A673 (cell line): ENCODE measurements at regions not wholly inside any gene's neighbourhood (a gene's known extent, or its start where the extent isn't known, plus 50 kb on each side); places are given as distances from the start of the nearest gene placed in this dataset.
"Not testable (repeated sequence)": the region's sequence is repeated elsewhere in the genome, so short reads cannot be mapped to it uniquely, and the experiment has no call there.

Source experiments
- BruUV-seq: library from RNA; stranded (reverse); fragments of 400-500 nt; replicated peaks from 2 replicates; lab custom pipeline; 2021; lab: Mats Ljungman, UMichigan
- CTCF ChIA-PET: fragments of 300-600 bp; sonication (Branson Sonifier 250); formaldehyde crosslinking; loops from one replicate; lab custom pipeline; 2022; ENCODE audit warnings: antibody characterized with exemption; lab: Charles Lee
- POLR2A ChIA-PET: fragments of 300-600 bp; sonication (Branson Sonifier 250); formaldehyde crosslinking; loops from one replicate; lab custom pipeline; 2022; ENCODE audit warnings: antibody characterized with exemption; ENCODE audit not compliant: low non-redundant PET; lab: Charles Lee
- DNase-seq: peaks from one replicate; pipeline ENCODE4 v3.0.0-alpha.2; 2015; ENCODE audit warnings: low spot score
- H3K27ac ChIP-seq: fragments of 200-600 bp; sonication (generic); 2 replicates; pipeline ENCODE4 v1.5.1; 2016; ENCODE audit warnings: mixed run types, low read depth, mild to moderate bottlenecking, mixed read lengths, antibody characterized with exemption, low read length; ENCODE audit not compliant: poor library complexity, severe bottlenecking
- H3K27me3 ChIP-seq: fragments of 200-600 bp; sonication (generic); replicated peaks from 2 replicates; pipeline ENCODE4 v1.6.1; 2017; ENCODE audit warnings: mixed run types, low read depth, mild to moderate bottlenecking, mixed read lengths, antibody characterized with exemption, low read length; ENCODE audit not compliant: insufficient read depth, poor library complexity
- H3K36me3 ChIP-seq: fragments of 200-600 bp; sonication (generic); 2 replicates; pipeline ENCODE4 v1.6.1; 2016; ENCODE audit warnings: mixed run types, mild to moderate bottlenecking, mixed read lengths, antibody characterized with exemption, low read length; ENCODE audit not compliant: insufficient read depth, poor library complexity, severe bottlenecking
- H3K4me1 ChIP-seq: fragments of 200-600 bp; sonication (generic); 2 replicates; pipeline ENCODE4 v1.6.1; 2017; ENCODE audit warnings: mixed run types, mild to moderate bottlenecking, mixed read lengths, antibody characterized with exemption, low read length; ENCODE audit not compliant: insufficient read depth, poor library complexity, severe bottlenecking
- H3K4me3 ChIP-seq: fragments of 200-600 bp; sonication (generic); 2 replicates; pipeline ENCODE4 v1.5.1; 2016; ENCODE audit warnings: low read depth, mixed run types, mild to moderate bottlenecking, mixed read lengths, low read length; ENCODE audit not compliant: poor library complexity, severe bottlenecking
- H3K9me3 ChIP-seq: fragments of 200-600 bp; sonication (generic); 2 replicates; pipeline ENCODE4 v1.6.1; 2016; ENCODE audit warnings: mixed run types, low read depth, mild to moderate bottlenecking, mixed read lengths, antibody characterized with exemption, low read length; ENCODE audit not compliant: poor library complexity, severe bottlenecking
- CTCF ChIP-seq: fragments of 300-800, 200-600 bp; sonication (generic); conservative IDR thresholded peaks from 2 replicates; pipeline ENCODE4 v1.5.1; 2017; ENCODE audit warnings: low read depth, mild to moderate bottlenecking, antibody characterized with exemption, low read length, moderate library complexity, mixed read lengths
- EZH2 ChIP-seq: fragments of 200-600 bp; sonication (generic); IDR thresholded peaks from 2 replicates; pipeline ENCODE4 v1.6.1; 2017; ENCODE audit warnings: borderline replicate concordance, low read depth, mild to moderate bottlenecking, mixed read lengths, antibody characterized with exemption, low read length; ENCODE audit not compliant: poor library complexity, severe bottlenecking
- intact Hi-C: fragments of 100-400 bp; cut with micrococcal nuclease; formaldehyde crosslinking; loops from one replicate; pipeline ENCODE4 v1.10.0; 2022; ENCODE audit not compliant: unreplicated experiment

GRCh38 chr9:78112406-78112805 lies 80.8 kb upstream of the GNAQ start:
- Histone ChIP-seq H3K36me3 (no peaks in the 10 kb centered on the region), H3K27me3 (no peaks in the 10 kb centered on the region), H3K4me3 (no peak overlapping the region), H3K9me3 (no peaks in the 10 kb centered on the region), H3K4me1 (no peaks in the 10 kb centered on the region), H3K27ac (no peak overlapping the region)
- POLR2A ChIA-PET = no interaction called here
- TF ChIP-seq CTCF (no peak), EZH2 (no peak)
- no TSS peak for BruUV-seq
- CTCF ChIA-PET = no interaction called here
- DNase-seq = no peak
- intact Hi-C loops = loop anchor here (10.0 kb wide), 1 partner anchor 818 kb away; no protein-coding TSS in a partner anchor

- no peaks in the 10 kb centered on the region for H3K9me3 ChIP-seq
- no peaks in the 10 kb centered on the region for H3K36me3 ChIP-seq
- BruUV-seq = no TSS peak
- DNase-seq = no peak
- H3K27ac ChIP-seq = no peak overlapping the region
- ChIA-PET POLR2A (no interaction called here), CTCF (no interaction called here)
- TF ChIP-seq EZH2 (no peak), CTCF (no peak)
- no peaks in the 10 kb centered on the region for H3K27me3 ChIP-seq
- H3K4me3 ChIP-seq = no peak overlapping the region
- H3K4me1 ChIP-seq = no peaks in the 10 kb centered on the region
- intact Hi-C loops = loop anchor here (10.0 kb wide), 1 partner anchor 817 kb away; no protein-coding TSS in a partner anchor
These were observed 80.4 kb upstream of the GNAQ start for GRCh38 chr9:78112004-78112403.

DNA sequence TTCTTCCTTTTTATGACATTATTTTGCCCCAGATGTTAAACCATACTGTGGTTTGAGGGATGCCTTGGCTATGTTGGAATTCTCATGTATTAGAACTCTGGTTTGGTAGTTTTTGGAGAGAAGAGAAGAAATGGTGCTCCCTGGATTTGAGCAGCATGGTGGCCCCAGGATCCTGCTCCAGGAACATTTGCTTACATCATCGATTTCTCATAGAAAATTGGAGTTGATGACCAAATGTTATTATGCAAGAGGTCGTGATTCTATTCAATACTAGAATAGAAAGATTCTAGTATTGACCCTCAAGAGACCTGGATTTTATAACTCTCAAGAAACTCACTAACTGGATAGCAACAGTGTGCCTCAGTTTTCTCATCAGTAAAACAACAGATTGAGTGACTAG lies 77.5 kb upstream of the GNAQ start:
- Histone ChIP-seq H3K27me3 (no peaks in the 10 kb centered on the region), H3K4me1 (no peaks in the 10 kb centered on the region), H3K27ac (no peak overlapping the region), H3K9me3 (no peaks in the 10 kb centered on the region), H3K4me3 (no peak overlapping the region), H3K36me3 (no peaks in the 10 kb centered on the region)
- no TSS peak for BruUV-seq
- DNase-seq = no peak
- CTCF ChIA-PET = no interaction called here
- TF ChIP-seq EZH2 = no peak
- TF ChIP-seq CTCF = no peak
- intact Hi-C loops = no loop called here
- POLR2A ChIA-PET = no interaction called here

DNA sequence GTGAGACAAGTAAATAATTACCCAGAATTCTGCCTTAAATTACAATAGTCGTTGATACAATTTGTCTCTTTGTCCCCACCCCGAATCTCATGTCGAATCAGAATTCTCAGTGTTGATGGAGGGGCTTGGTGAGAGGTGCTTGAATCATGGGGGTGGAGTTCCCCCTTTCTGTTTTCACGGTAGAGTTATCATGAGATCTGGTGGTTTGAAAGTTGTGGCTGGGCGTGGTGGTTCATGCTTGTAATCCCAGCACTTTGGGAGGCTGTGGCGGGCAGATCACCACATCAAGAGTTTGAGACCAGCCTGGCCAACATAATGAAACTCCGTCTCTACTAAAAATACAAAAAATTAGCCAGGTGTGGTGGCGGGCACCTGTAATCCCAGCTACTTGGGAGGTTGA lies 75.0 kb upstream of the GNAQ start:
- DNase-seq, H3K4me3 ChIP-seq, CTCF ChIA-PET, intact Hi-C loops, BruUV-seq, H3K27me3 ChIP-seq, POLR2A ChIA-PET, H3K4me1 ChIP-seq, H3K27ac ChIP-seq, H3K9me3 ChIP-seq, H3K36me3 ChIP-seq: not testable (repeated sequence)
